RPMI7951 (cell line): ENCODE measurements at regions not wholly inside any gene's neighbourhood (a gene's known extent, or its start where the extent isn't known, plus 50 kb on each side); places are given as distances from the start of the nearest gene placed in this dataset.

Experiments
- DNase-seq: peaks from one replicate; pipeline ENCODE4 v3.0.0-alpha.2; 2012; ENCODE audit warnings: low read depth

GRCh38 chr3:107428051-107428858 is 51.0 kb downstream of the CCDC54 start:
- DNase-seq, result no peak

GRCh38 chr3:107429320-107430181 is 52.3 kb downstream of the CCDC54 start:
- DNase-seq, result peak; percentile 85

GRCh38 chr3:107430214-107430995 is 53.2 kb downstream of the CCDC54 start:
- peak; percentile 29 for DNase-seq

DNA sequence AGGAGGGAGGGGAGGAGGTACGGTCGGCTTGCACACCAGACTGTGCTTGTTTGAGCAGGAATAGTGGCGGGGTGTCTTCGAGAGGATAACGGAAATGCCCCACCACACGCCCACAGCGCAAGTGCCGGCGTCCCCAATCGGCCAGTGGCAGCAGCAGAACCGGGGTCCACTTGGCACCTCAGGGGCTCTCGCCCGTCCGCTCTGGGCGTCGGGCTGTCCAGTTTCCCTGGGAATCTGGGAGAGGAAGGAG is 53.7 kb downstream of the CCDC54 start:
- no peak for DNase-seq

DNA sequence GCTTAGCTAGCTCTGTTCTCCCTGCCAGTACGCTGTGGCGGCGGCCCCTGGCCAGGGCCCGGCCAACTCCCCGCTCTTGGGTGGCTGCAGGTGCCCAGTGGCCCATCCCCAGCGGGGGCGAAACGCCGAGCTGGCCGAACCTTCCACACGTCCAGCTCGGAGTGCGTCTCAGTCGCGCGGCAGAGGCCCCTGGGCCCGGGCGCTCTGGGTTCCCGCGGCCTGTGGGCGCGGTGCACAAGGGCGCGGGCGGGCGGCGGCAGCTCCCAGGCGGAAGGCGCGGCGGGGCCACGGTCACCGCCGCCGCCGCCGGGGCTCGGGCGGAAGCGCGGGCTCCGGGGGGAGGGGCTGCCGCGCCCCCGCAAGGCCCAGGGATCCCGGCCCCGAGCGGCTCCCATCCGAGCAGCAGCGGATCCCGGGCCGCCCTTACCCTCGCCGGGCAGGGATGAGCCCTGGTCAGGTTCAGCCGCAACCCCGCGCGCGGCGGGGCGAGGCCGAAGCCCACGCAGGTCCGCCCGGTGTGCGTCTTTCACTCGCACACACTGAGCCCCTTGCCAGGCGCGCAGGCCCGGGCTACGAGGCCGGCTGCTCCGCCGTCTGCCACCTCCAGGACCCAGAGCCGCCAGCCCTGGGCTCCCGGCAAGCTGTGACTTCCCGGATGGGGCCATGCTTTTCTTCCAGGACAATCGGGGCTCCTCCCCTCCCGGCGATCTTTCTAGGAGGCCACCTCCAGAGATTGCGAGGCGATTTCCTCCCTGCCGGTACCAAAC is 54.2 kb downstream of the CCDC54 start:
- DNase-seq, result peak; percentile 79

- DNase-seq, result peak; percentile 24
These were observed 54.8 kb downstream of the CCDC54 start for GRCh38 chr3:107432013-107432515.

DNA sequence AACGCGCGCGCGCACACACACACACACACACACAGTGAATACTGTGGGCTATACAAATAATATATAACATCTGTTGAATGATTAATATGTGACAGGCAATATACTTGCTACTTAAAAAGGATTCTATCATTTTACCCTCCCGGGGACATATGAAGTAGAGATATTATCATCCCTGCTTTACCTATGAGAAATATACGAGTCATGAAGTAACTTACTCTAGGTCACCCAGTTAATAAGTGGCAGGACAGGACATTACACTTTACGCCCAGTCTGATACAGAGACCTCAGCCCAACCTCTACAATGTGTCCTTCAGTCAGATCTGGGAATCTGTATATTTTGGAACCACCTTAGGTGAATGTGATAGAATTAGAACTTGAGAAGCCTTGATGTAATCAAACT is 55.4 kb downstream of the CCDC54 start:
- DNase-seq, result no peak

- no peak for DNase-seq
These were observed 58.8 kb downstream of the CCDC54 start for GRCh38 chr3:107436029-107436428.

DNA sequence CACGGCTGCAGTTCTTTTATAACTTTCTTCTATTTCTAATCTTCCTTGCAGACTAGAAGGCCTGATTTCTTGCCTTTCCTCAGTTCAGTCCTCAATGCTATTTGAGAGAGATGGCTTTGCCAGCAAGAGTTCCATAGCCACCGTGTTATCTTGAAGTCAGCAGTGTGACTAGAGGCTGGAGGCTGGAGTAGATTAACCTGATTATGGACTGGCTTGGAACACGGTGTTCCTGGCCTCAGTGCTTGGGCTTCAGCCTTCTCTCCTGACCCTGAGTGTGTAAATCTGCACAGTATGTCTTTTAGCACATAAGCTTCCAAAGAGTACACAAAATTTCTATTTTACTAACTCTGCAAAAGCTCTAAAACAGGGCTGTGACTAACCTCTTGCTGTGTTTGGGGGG is 61.4 kb downstream of the CCDC54 start:
- no peak for DNase-seq

- DNase-seq, result peak; percentile 42
These were observed 64.4 kb downstream of the CCDC54 start for GRCh38 chr3:107441617-107442016.

- no peak for DNase-seq
These were observed 66.2 kb downstream of the CCDC54 start for GRCh38 chr3:107443461-107443860.

DNA sequence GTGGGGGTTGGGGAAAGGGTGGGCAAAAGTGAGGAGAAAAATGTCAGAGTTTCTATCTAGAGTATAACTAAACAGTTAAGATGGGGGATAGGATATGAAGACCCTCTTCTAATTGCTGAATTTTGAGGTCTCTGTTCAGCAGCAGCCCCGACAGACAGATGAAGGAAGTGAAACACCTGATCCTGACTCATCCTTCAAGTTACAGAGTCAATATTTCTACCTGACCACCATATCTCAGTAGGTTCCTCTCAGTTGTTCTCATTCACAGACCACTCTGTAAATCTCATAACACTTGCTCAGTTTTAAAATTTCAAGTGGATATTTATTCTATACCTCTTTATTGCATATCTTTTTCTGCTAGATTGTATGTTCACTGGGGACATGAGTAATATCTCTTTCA is 69.5 kb downstream of the CCDC54 start:
- no peak for DNase-seq

DNA sequence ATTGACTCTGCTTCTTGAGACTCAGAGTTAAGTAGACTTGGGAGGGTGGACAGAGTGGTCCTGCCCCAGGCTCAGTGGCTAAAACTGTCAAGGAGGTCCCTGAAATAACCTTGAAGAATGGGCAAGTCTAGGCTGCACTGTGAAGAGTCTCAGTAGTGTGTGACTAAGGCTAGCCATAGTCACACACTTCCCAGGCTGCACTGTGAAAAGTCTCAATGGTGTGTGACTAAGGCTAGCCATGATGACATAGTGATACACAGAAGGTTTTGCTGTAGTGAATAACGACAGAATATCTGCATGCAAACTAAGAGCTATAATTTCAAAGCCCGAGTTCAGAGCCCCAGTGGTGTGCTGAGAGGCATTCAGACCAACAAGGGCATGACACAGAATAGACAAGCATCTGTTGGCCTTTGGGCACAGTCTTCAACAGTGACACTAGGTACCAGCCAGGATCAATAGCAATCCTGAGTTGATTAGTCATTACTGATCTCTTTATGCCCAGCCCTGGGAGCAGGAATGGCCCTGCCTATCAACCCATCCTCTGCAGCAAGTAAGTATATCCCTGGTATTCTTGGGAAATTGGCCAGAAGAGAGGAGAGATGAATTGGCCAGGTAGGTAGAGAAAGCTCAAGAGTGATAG is 72.4 kb upstream of the BBX start:
- peak; percentile 33 for DNase-seq

- DNase-seq, result peak; percentile 39
These were observed 70.3 kb upstream of the BBX start for GRCh38 chr3:107452436-107452835.

DNA sequence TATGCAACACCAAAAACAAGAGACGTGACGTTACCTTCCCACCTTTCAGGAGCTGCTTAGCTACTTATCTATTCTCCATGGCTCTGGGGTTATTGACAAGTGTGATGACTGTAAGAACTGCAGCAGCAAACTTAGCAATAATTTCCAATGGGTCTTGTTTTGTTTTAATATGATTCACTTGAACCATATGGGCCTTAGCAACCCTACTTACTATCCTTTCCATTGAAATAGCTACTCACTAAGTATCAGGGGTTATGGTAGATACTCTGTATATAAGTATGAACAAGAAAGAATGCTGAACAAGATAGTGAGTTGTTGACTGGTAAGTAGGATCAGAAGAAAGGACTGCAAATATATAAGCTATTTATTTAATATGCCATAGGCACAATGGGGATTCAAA is 69.3 kb upstream of the BBX start:
- DNase-seq, result no peak

- no peak for DNase-seq
These were observed 67.1 kb upstream of the BBX start for GRCh38 chr3:107455621-107456020.

DNA sequence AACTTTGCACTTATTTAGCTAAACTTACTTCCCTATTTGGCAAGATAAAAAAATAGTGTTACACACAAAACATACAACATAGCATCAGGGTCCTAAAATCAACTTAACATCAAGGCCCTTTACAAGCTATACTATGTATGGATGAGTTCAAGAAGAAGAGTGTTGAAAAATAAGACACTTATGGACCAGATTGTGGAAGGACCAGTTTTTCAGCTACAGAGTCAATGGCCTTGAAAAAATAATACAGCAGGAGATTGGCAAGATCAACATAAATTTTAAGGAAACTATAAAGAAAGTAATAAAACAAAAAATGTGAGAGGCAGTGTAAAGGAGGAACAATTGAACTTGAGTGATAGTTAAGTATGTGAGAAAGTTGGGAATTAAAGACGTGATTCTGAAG is 66.3 kb upstream of the BBX start:
- no peak for DNase-seq

DNA sequence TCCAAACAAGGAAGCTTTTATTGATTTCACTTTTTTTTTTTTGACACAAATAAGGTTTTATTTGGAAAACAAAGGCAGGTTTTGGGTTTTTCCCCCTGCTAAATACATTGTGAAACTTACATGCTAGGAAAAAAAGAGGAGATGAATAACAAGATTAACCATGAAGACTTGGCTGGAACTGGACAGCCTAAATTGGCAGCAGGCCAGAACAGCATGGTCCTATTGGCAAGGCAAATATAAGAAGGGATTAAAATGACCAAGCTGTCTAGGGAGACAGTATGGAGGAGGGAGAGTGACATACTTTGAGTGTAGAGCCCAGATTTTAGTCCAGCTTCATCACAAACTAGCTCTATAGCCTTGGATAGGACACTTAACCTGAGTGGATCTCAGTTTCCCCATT is 63.9 kb upstream of the BBX start:
- peak; percentile 43 for DNase-seq

GRCh38 chr3:107461721-107462120 is 61.0 kb upstream of the BBX start:
- DNase-seq, result no peak

GRCh38 chr3:107464037-107464436 is 58.7 kb upstream of the BBX start:
- no peak for DNase-seq

DNA sequence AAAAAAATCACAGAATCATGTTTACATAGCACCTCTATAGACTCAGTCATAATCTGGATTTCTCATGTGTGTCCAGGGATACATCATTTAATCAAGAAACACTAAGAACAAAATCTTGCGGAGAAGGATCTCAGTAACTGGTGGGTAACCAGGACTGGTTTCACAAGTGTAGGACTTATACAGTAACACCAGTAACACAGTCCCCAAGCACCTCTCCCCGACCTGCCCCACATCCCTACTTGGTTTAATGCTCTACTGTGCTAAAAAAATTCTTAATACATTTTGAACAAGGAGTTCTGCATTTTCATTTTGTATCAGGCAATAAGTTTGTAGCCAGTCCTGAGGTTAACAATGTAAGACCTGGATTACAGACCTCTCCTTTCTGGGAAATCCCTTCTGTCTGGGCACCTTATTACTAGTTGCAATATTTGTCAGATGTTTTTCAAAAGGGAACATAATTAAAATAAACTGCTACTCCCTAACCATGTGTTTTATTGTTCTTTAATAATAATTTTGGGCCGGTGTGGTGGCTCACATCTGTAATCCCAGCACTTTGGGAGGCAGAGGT is 57.6 kb upstream of the BBX start:
- no peak for DNase-seq
